ENCODE measurements at regions not wholly inside any gene's neighbourhood (a gene's known extent, or its start where the extent isn't known, plus 50 kb on each side); places are given as distances from the start of the nearest gene placed in this dataset.

DNA sequence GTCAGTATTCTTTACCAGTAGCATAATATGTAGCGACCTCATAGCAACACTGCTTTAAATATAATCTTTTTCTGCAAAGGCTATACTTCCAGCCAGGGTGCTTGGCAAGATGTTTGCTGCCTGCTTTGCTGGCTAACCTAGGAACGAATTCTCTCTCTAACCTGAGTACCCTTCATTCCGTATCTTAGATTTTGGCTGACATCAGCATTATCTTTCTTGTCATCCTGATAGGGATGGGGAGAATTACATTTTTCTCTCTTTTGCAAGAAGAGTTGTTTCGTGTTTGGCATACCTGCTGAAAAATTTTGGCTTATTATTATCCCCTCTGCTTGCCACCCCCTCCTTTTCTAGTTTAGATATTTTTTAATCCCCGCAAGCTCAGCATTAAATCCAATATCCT is 91.2 kb upstream of the CLMP start:
- TF ChIP-seq, protein P1, sequence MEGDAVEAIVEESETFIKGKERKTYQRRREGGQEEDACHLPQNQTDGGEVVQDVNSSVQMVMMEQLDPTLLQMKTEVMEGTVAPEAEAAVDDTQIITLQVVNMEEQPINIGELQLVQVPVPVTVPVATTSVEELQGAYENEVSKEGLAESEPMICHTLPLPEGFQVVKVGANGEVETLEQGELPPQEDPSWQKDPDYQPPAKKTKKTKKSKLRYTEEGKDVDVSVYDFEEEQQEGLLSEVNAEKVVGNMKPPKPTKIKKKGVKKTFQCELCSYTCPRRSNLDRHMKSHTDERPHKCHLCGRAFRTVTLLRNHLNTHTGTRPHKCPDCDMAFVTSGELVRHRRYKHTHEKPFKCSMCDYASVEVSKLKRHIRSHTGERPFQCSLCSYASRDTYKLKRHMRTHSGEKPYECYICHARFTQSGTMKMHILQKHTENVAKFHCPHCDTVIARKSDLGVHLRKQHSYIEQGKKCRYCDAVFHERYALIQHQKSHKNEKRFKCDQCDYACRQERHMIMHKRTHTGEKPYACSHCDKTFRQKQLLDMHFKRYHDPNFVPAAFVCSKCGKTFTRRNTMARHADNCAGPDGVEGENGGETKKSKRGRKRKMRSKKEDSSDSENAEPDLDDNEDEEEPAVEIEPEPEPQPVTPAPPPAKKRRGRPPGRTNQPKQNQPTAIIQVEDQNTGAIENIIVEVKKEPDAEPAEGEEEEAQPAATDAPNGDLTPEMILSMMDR (IDR thresholded peaks at IDR 0.05), result no peak
- no peak for TF ChIP-seq POLR2A (IDR thresholded peaks at IDR 0.05)
- no peaks in the 10 kb centered on the region for H3K27me3 ChIP-seq
- no peaks in the 10 kb centered on the region for H3K36me3 ChIP-seq
- no peak for DNase-seq
- 64 to 77% methylated on average over 5 of the region's 5 CpGs for WGBS, 2 donors
- no peak overlapping the region for H3K4me3 ChIP-seq (replicated peaks in 1 of 3)
- intact Hi-C loops (cut with DNase I), result no loop called here
- H3K9me3 ChIP-seq, result no peaks in the 10 kb centered on the region
- no peak overlapping the region for H3K27ac ChIP-seq
- no peaks in the 10 kb centered on the region for H3K4me1 ChIP-seq

DNA sequence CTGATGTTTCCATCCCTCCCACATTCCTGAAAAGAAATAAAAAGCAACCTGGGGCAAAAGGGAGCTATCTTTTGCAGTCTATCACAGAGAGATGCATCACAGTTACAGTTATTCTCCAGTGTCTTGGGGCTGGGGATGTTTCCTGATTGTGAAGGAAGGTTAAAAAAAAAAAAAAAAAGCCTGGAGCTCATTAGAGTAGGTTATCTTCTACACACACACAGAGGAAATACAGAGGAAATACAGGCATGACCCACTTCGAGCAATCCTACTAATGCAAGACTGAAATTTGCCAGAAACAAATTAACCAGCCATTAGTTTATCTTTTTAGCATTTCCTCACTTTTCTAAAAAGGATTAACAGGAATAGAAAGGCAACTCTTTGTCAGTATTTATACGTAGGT is 89.4 kb upstream of the CLMP start:
- H3K4me1 ChIP-seq, result no peaks in the 10 kb centered on the region
- no peaks in the 10 kb centered on the region for H3K36me3 ChIP-seq
- no peaks in the 10 kb centered on the region for H3K9me3 ChIP-seq
- H3K27ac ChIP-seq, result no peak overlapping the region
- H3K27me3 ChIP-seq, result no peaks in the 10 kb centered on the region
- no peak overlapping the region for H3K4me3 ChIP-seq (replicated peaks in 1 of 3)
- WGBS, 2 donors, result 68 to 74% methylated on average over 2 of the region's 2 CpGs
- no peak for DNase-seq
- intact Hi-C loops (cut with DNase I), result no loop called here
- TF ChIP-seq, protein P1 (IDR thresholded peaks at IDR 0.05), result no peak
- TF ChIP-seq POLR2A (IDR thresholded peaks at IDR 0.05), result no peak

DNA sequence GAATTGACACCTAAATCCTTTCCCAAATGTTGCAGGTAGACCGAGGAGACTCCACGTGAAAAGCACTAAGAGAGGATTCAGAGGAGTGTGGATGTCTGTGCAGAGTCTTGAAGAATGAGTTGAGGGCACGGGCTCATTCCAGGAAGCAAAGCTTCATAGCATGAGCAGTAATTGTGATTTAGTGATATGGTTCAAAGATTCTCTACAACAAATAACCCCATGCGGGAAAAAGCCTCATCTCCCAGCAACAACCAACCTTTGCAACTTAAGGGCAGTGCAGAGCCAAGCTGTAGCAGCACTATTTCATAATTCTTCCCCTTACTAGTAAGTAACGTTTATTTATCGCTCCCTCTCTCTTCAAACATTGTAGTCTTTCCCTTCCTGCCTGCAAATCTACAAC is 87.5 kb upstream of the CLMP start:
- DNase-seq, result no peak
- intact Hi-C loops (cut with DNase I), result no loop called here
- no peaks in the 10 kb centered on the region for H3K36me3 ChIP-seq
- no peaks in the 10 kb centered on the region for H3K9me3 ChIP-seq
- no peaks in the 10 kb centered on the region for H3K27me3 ChIP-seq
- WGBS, 2 donors, result 49 to 64% methylated on average over 6 of the region's 6 CpGs
- H3K27ac ChIP-seq, result no peak overlapping the region
- TF ChIP-seq, protein P1 (IDR thresholded peaks at IDR 0.05), result no peak
- TF ChIP-seq POLR2A (IDR thresholded peaks at IDR 0.05), result no peak
- H3K4me3 ChIP-seq (replicated peaks in 1 of 3), result no peak overlapping the region
- H3K4me1 ChIP-seq, result no peaks in the 10 kb centered on the region

DNA sequence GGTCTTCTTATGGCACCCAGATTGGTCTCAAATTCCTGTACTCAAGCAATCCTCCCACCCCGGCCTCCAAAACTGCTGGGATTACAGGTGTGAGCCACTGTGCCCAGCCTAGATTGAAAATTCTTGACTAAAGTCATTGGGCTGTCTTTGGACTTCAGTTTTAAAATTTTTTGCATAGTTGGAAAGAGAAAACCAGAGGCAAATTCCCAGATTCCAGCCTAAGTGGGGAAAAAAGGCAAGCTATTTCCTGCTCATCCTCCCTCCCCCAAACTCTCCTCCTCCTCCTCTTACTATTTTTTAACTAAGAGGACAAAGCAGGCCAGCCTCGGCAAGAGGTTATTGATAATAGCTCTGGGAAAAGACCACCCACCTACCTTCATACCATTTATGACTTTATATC is 78.6 kb upstream of the CLMP start:
- H3K36me3 ChIP-seq, result no peaks in the 10 kb centered on the region
- H3K27me3 ChIP-seq, result no peaks in the 10 kb centered on the region
- TF ChIP-seq POLR2A (IDR thresholded peaks at IDR 0.05), result no peak
- TF ChIP-seq, protein P1 (IDR thresholded peaks at IDR 0.05), result no peak
- H3K27ac ChIP-seq, result no peak overlapping the region
- no peak overlapping the region for H3K4me3 ChIP-seq (replicated peaks in 1 of 3)
- H3K9me3 ChIP-seq, result no peaks in the 10 kb centered on the region
- intact Hi-C loops (cut with DNase I), result no loop called here
- DNase-seq, result no peak
- WGBS, 2 donors, result 78% methylated on average over 2 of the region's 2 CpGs
- H3K4me1 ChIP-seq, result no peaks in the 10 kb centered on the region

DNA sequence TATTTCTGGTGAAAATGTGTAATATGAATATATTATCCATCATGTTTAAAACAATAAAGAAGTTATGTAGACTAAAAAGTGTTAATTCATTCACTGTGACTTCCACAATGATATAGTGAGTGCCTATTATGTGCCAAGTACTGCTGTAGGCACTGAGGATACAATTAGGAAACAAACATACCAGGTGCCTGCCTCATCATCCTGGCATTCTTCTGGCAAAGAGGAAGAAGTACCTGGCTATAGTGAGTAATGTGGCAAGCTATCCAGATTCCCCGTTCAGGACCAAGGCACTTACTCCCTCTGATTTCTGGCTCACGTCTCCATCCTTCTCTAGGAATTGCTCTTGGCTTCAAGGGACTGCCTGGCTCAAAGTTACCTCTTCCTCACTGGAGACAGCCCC is 77.5 kb upstream of the CLMP start:
- TF ChIP-seq, protein P1 (IDR thresholded peaks at IDR 0.05), result no peak
- no peak for TF ChIP-seq POLR2A (IDR thresholded peaks at IDR 0.05)
- Histone ChIP-seq H3K27me3 (no peaks in the 10 kb centered on the region), H3K4me1 (no peaks in the 10 kb centered on the region), H3K4me3 (replicated peaks in 1 of 3) (no peak overlapping the region), H3K9me3 (no peaks in the 10 kb centered on the region), H3K36me3 (no peaks in the 10 kb centered on the region), H3K27ac (no peak overlapping the region)
- intact Hi-C loops (cut with DNase I), result no loop called here
- 64 to 68% methylated on average over 2 of the region's 2 CpGs for WGBS, 2 donors
- DNase-seq, result no peak

Data from thyroid gland (tissue), 4 donors.